ENCODE measurements at regions not wholly inside any gene's neighbourhood (a gene's known extent, or its start where the extent isn't known, plus 50 kb on each side); places are given as distances from the start of the nearest gene placed in this dataset.
"Not testable (repeated sequence)": the region's sequence is repeated elsewhere in the genome, so short reads cannot be mapped to it uniquely, and the experiment has no call there.

GRCh38 chrX:18102006-18102405 lies 118.7 kb downstream of the BEND2 start:
- Mint-ChIP-seq H3K9me3 (no peaks in the 10 kb centered on the region), H3K27me3 (peaks cover 10% of the 10 kb centered on the region), H3K4me1 (no peaks in the 10 kb centered on the region), H3K4me3 (no peak overlapping the region), H3K36me3 (ENCODE audit: low read depth) (no peaks in the 10 kb centered on the region), H3K27ac (no peak overlapping the region)
- CTCF ChIA-PET = no interaction called here
- no peak for DNase-seq
- POLR2A ChIA-PET = no interaction called here

- no peak overlapping the region for H3K4me3 Mint-ChIP-seq
- DNase-seq = no peak
- no peaks in the 10 kb centered on the region for H3K4me1 Mint-ChIP-seq
- H3K36me3 Mint-ChIP-seq (ENCODE audit: low read depth) = no peaks in the 10 kb centered on the region
- CTCF ChIA-PET = no interaction called here
- POLR2A ChIA-PET = no interaction called here
- no peak overlapping the region for H3K27ac Mint-ChIP-seq
- peaks cover 10% of the 10 kb centered on the region for H3K27me3 Mint-ChIP-seq
- no peaks in the 10 kb centered on the region for H3K9me3 Mint-ChIP-seq
Measured at GRCh38 chrX:18101087-18101486, 119.6 kb downstream of the BEND2 start.

- ChIA-PET CTCF (no interaction called here), POLR2A (no interaction called here)
- peaks cover 10% of the 10 kb centered on the region for H3K27me3 Mint-ChIP-seq
- no peak for DNase-seq
- H3K4me1 Mint-ChIP-seq = no peaks in the 10 kb centered on the region
- no peaks in the 10 kb centered on the region for H3K36me3 Mint-ChIP-seq (ENCODE audit: low read depth)
- H3K9me3 Mint-ChIP-seq = peaks cover 3% of the 10 kb centered on the region
- H3K4me3 Mint-ChIP-seq = no peak overlapping the region
- no peak overlapping the region for H3K27ac Mint-ChIP-seq
Measured at GRCh38 chrX:18099745-18100144, 120.9 kb downstream of the BEND2 start.

GRCh38 chrX:18098763-18099162 lies 121.9 kb downstream of the BEND2 start:
- no peak for DNase-seq

GRCh38 chrX:18076434-18076833 lies 144.3 kb downstream of the BEND2 start:
- ChIA-PET POLR2A (no interaction called here), CTCF (no interaction called here)
- no peak for DNase-seq
- Mint-ChIP-seq H3K4me3 (no peak overlapping the region), H3K4me1 (no peaks in the 10 kb centered on the region), H3K27ac (no peak overlapping the region), H3K36me3 (ENCODE audit: low read depth) (no peaks in the 10 kb centered on the region), H3K27me3 (no peaks in the 10 kb centered on the region), H3K9me3 (no peaks in the 10 kb centered on the region)

More at GRCh38 chrX:18098763-18099162, 121.9 kb downstream of the BEND2 start:
- Mint-ChIP-seq H3K27me3 (peaks cover 10% of the 10 kb centered on the region), H3K9me3 (peaks cover 3% of the 10 kb centered on the region), H3K36me3 (ENCODE audit: low read depth) (no peaks in the 10 kb centered on the region), H3K4me3 (no peak overlapping the region), H3K27ac (no peak overlapping the region), H3K4me1 (no peaks in the 10 kb centered on the region)
- ChIA-PET POLR2A (no interaction called here), CTCF (interaction anchor here (0.6 kb wide), 1 partner anchor 1027 kb away, joined by 3 read pairs; no protein-coding TSS in a partner anchor)

GRCh38 chrX:18075603-18076002 lies 145.1 kb downstream of the BEND2 start:
- Mint-ChIP-seq H3K4me1 (no peaks in the 10 kb centered on the region), H3K27ac (no peak overlapping the region), H3K27me3 (no peaks in the 10 kb centered on the region), H3K9me3 (no peaks in the 10 kb centered on the region), H3K36me3 (ENCODE audit: low read depth) (no peaks in the 10 kb centered on the region), H3K4me3 (no peak overlapping the region)
- POLR2A ChIA-PET = no interaction called here
- no peak for DNase-seq
- CTCF ChIA-PET = no interaction called here

GRCh38 chrX:18068045-18068444 lies 152.6 kb downstream of the BEND2 start:
- POLR2A ChIA-PET; H3K4me1 Mint-ChIP-seq; DNase-seq; H3K36me3 Mint-ChIP-seq (ENCODE audit: low read depth); CTCF ChIA-PET; H3K9me3 Mint-ChIP-seq; H3K27me3 Mint-ChIP-seq; H3K27ac Mint-ChIP-seq; H3K4me3 Mint-ChIP-seq: not testable (repeated sequence)

- Mint-ChIP-seq H3K36me3 (ENCODE audit: low read depth) (no peaks in the 10 kb centered on the region), H3K27ac (no peak overlapping the region), H3K27me3 (peaks cover 2% of the 10 kb centered on the region), H3K9me3 (no peaks in the 10 kb centered on the region), H3K4me3 (no peak overlapping the region), H3K4me1 (no peaks in the 10 kb centered on the region)
- ChIA-PET CTCF (no interaction called here), POLR2A (no interaction called here)
- DNase-seq = no peak
Measured at GRCh38 chrX:18065956-18066355, 154.7 kb downstream of the BEND2 start.

GRCh38 chrX:18051690-18052089 lies 169.0 kb downstream of the BEND2 start:
- ChIA-PET CTCF (no interaction called here), POLR2A (no interaction called here)
- Mint-ChIP-seq H3K27ac (no peak overlapping the region), H3K4me1 (no peaks in the 10 kb centered on the region), H3K4me3 (no peak overlapping the region), H3K9me3 (peaks cover 2% of the 10 kb centered on the region), H3K27me3 (peaks cover 1% of the 10 kb centered on the region), H3K36me3 (ENCODE audit: low read depth) (no peaks in the 10 kb centered on the region)
- no peak for DNase-seq

- Mint-ChIP-seq H3K4me1 (no peaks in the 10 kb centered on the region), H3K36me3 (ENCODE audit: low read depth) (no peaks in the 10 kb centered on the region), H3K27me3 (peaks cover 1% of the 10 kb centered on the region), H3K27ac (no peak overlapping the region), H3K4me3 (no peak overlapping the region), H3K9me3 (peaks cover 2% of the 10 kb centered on the region)
- POLR2A ChIA-PET = no interaction called here
- CTCF ChIA-PET = interaction anchor here (0.6 kb wide), 1 partner anchor 972 kb away, joined by 3 read pairs; no protein-coding TSS in a partner anchor
- DNase-seq = no peak
Measured at GRCh38 chrX:18047491-18047890, 173.2 kb downstream of the BEND2 start.

- no peaks in the 10 kb centered on the region for H3K27me3 Mint-ChIP-seq
- H3K27ac Mint-ChIP-seq = no peak overlapping the region
- no peaks in the 10 kb centered on the region for H3K36me3 Mint-ChIP-seq (ENCODE audit: low read depth)
- H3K9me3 Mint-ChIP-seq = peaks cover 2% of the 10 kb centered on the region
- DNase-seq = no peak
- H3K4me3 Mint-ChIP-seq = no peak overlapping the region
- ChIA-PET CTCF (no interaction called here), POLR2A (no interaction called here)
- no peaks in the 10 kb centered on the region for H3K4me1 Mint-ChIP-seq
Measured at GRCh38 chrX:18045436-18045835, 175.2 kb downstream of the BEND2 start.

- no peaks in the 10 kb centered on the region for H3K4me1 Mint-ChIP-seq
- CTCF ChIA-PET = no interaction called here
- H3K9me3 Mint-ChIP-seq = no peaks in the 10 kb centered on the region
- no peaks in the 10 kb centered on the region for H3K27me3 Mint-ChIP-seq
- H3K27ac Mint-ChIP-seq = no peak overlapping the region
- H3K36me3 Mint-ChIP-seq (ENCODE audit: low read depth) = no peaks in the 10 kb centered on the region
- POLR2A ChIA-PET = no interaction called here
- no peak for DNase-seq
- H3K4me3 Mint-ChIP-seq = no peak overlapping the region
Measured at GRCh38 chrX:18042776-18043175, 177.9 kb downstream of the BEND2 start.

GRCh38 chrX:18041656-18042055 lies 179.0 kb downstream of the BEND2 start:
- peaks cover 2% of the 10 kb centered on the region for H3K27me3 Mint-ChIP-seq
- H3K27ac Mint-ChIP-seq = no peak overlapping the region
- no peak for DNase-seq
- H3K9me3 Mint-ChIP-seq = no peaks in the 10 kb centered on the region
- no peak overlapping the region for H3K4me3 Mint-ChIP-seq
- ChIA-PET CTCF (interaction anchor here (0.5 kb wide), 1 partner anchor 24 kb away, joined by 3 read pairs; no protein-coding TSS in a partner anchor), POLR2A (no interaction called here)
- H3K36me3 Mint-ChIP-seq (ENCODE audit: low read depth) = no peaks in the 10 kb centered on the region
- H3K4me1 Mint-ChIP-seq = no peaks in the 10 kb centered on the region

- POLR2A ChIA-PET = no interaction called here
- Mint-ChIP-seq H3K36me3 (ENCODE audit: low read depth) (no peaks in the 10 kb centered on the region), H3K27ac (no peak overlapping the region), H3K9me3 (no peaks in the 10 kb centered on the region), H3K4me1 (no peaks in the 10 kb centered on the region), H3K4me3 (no peak overlapping the region), H3K27me3 (peaks cover 2% of the 10 kb centered on the region)
- no peak for DNase-seq
- CTCF ChIA-PET = no interaction called here
Measured at GRCh38 chrX:18039023-18039422, 177.9 kb upstream of the RAI2 start.

GRCh38 chrX:18036394-18036793 lies 175.3 kb upstream of the RAI2 start:
- H3K27me3 Mint-ChIP-seq = peaks cover 2% of the 10 kb centered on the region

More at GRCh38 chrX:18036394-18036793, 175.3 kb upstream of the RAI2 start:
- H3K9me3 Mint-ChIP-seq = no peaks in the 10 kb centered on the region
- CTCF ChIA-PET = no interaction called here
- POLR2A ChIA-PET = no interaction called here
- H3K27ac Mint-ChIP-seq = no peak overlapping the region
- H3K36me3 Mint-ChIP-seq (ENCODE audit: low read depth) = no peaks in the 10 kb centered on the region
- H3K4me3 Mint-ChIP-seq = no peak overlapping the region
- peaks cover 3% of the 10 kb centered on the region for H3K4me1 Mint-ChIP-seq
- no peak for DNase-seq
